ENCODE measurements at regions not wholly inside any gene's neighbourhood (a gene's known extent, or its start where the extent isn't known, plus 50 kb on each side); places are given as distances from the start of the nearest gene placed in this dataset.

- Histone ChIP-seq H3K27me3 (no peaks in the 10 kb centered on the region), H3K4me1 (no peaks in the 10 kb centered on the region), H3K4me3 (replicated peaks in 1 of 3) (no peak overlapping the region), H3K27ac (no peak overlapping the region), H3K9me3 (no peaks in the 10 kb centered on the region), H3K36me3 (no peaks in the 10 kb centered on the region)
- TF ChIP-seq POLR2A (IDR thresholded peaks at IDR 0.05) = no peak
- no peak for TF ChIP-seq CTCF (IDR thresholded peaks at IDR 0.05)
- intact Hi-C loops (cut with DNase I) = no loop called here
- no peak for DNase-seq
- 46 to 60% methylated on average over 6 of the region's 6 CpGs for WGBS, 2 donors
Observed at GRCh38 chr13:68644611-68645010, 1414.5 kb upstream of the PCDH9 start.

GRCh38 chr13:68636784-68637183 lies 1406.6 kb upstream of the PCDH9 start:
- Histone ChIP-seq H3K27me3 (no peaks in the 10 kb centered on the region), H3K36me3 (no peaks in the 10 kb centered on the region), H3K9me3 (no peaks in the 10 kb centered on the region), H3K27ac (no peak overlapping the region), H3K4me1 (no peaks in the 10 kb centered on the region), H3K4me3 (replicated peaks in 1 of 3) (no peak overlapping the region)
- no peak for TF ChIP-seq POLR2A (IDR thresholded peaks at IDR 0.05)
- TF ChIP-seq CTCF (IDR thresholded peaks at IDR 0.05) = no peak
- DNase-seq = no peak
- WGBS, 2 donors = 67 to 70% methylated on average over 1 of the region's 1 CpG
- intact Hi-C loops (cut with DNase I) = no loop called here

GRCh38 chr13:68628994-68629393 lies 1398.9 kb upstream of the PCDH9 start:
- Histone ChIP-seq H3K9me3 (no peaks in the 10 kb centered on the region), H3K36me3 (no peaks in the 10 kb centered on the region), H3K27ac (no peak overlapping the region), H3K4me1 (no peaks in the 10 kb centered on the region), H3K27me3 (no peaks in the 10 kb centered on the region), H3K4me3 (replicated peaks in 1 of 3) (no peak overlapping the region)
- DNase-seq = no peak
- intact Hi-C loops (cut with DNase I) = no loop called here
- no peak for TF ChIP-seq CTCF (IDR thresholded peaks at IDR 0.05)
- no peak for TF ChIP-seq POLR2A (IDR thresholded peaks at IDR 0.05)

- Histone ChIP-seq H3K4me1 (no peaks in the 10 kb centered on the region), H3K4me3 (replicated peaks in 1 of 3) (no peak overlapping the region), H3K9me3 (no peaks in the 10 kb centered on the region), H3K36me3 (no peaks in the 10 kb centered on the region), H3K27me3 (no peaks in the 10 kb centered on the region), H3K27ac (no peak overlapping the region)
- intact Hi-C loops (cut with DNase I) = no loop called here
- TF ChIP-seq CTCF (IDR thresholded peaks at IDR 0.05) (no peak), POLR2A (IDR thresholded peaks at IDR 0.05) (no peak)
- DNase-seq = no peak
- 59 to 74% methylated on average over 3 of the region's 3 CpGs for WGBS, 2 donors
Observed at GRCh38 chr13:68627379-68627778, 1397.2 kb upstream of the PCDH9 start.

GRCh38 chr13:68616600-68617222 lies 1386.6 kb upstream of the PCDH9 start:
- Histone ChIP-seq H3K4me3 (replicated peaks in 1 of 3) (no peak overlapping the region), H3K4me1 (no peaks in the 10 kb centered on the region), H3K9me3 (no peaks in the 10 kb centered on the region), H3K27me3 (no peaks in the 10 kb centered on the region), H3K36me3 (no peaks in the 10 kb centered on the region), H3K27ac (no peak overlapping the region)
- WGBS, 2 donors = 55 to 60% methylated on average over 5 to 7 of the region's 10 CpGs
- TF ChIP-seq CTCF (IDR thresholded peaks at IDR 0.05) (no peak), POLR2A (IDR thresholded peaks at IDR 0.05) (no peak)
- no peak for DNase-seq
- intact Hi-C loops (cut with DNase I) = no loop called here
